H1 (cell line): ENCODE measurements at regions not wholly inside any gene's neighbourhood (a gene's known extent, or its start where the extent isn't known, plus 50 kb on each side); places are given as distances from the start of the nearest gene placed in this dataset.

Source experiments
- CTCF ChIA-PET: fragments of 300-600 bp; sonication (Branson Sonifier 250); formaldehyde crosslinking; loops from one replicate; lab custom pipeline; 2021; ENCODE audit not compliant: partially characterized antibody; lab: Charles Lee
- POLR2A ChIA-PET: fragments of 300-600 bp; sonication (Branson Sonifier 250); formaldehyde crosslinking; loops from one replicate; lab custom pipeline; 2021; ENCODE audit warnings: inconsistent platforms; ENCODE audit not compliant: partially characterized antibody; lab: Charles Lee
- DNase-seq, 2 experiments: peaks; one replicate each; pipeline versions ENCODE4 v3.0.0 to v3.0.0-alpha.2; 2010 to 2022; ENCODE audit warnings: low spot score in 2 of 2, low read depth in 1 of 2, mixed read lengths in 1 of 2
- FAIRE-seq: peaks from 2 replicates; lab custom pipeline; 2011; peaks lifted over from hg19 to GRCh38; lab: Jason Lieb, UNC
- H2AFZ ChIP-seq: 2 replicates; pipeline ENCODE4 v1.8.1; 2012; ENCODE audit warnings: low read length, inconsistent platforms
- H2AK5ac ChIP-seq: 2 replicates; pipeline ENCODE4 v1.6.1; 2013; ENCODE audit warnings: low read depth, low read length
- H2BK120ac ChIP-seq: replicated peaks from 2 replicates; pipeline ENCODE3; 2013; ENCODE audit warnings: low read depth, low read length, inconsistent platforms
- H2BK12ac ChIP-seq: 2 replicates; pipeline ENCODE4 v1.6.1; 2013; ENCODE audit warnings: low read depth, low read length
- H2BK15ac ChIP-seq: 2 replicates; pipeline ENCODE4 v1.6.1; 2013; ENCODE audit warnings: low read length
- H2BK20ac ChIP-seq: 2 replicates; pipeline ENCODE4 v1.6.1; 2013; ENCODE audit warnings: low read length
- H2BK5ac ChIP-seq: 2 replicates; pipeline ENCODE4 v1.6.1; 2013; ENCODE audit warnings: low read depth, low read length
- H3K14ac ChIP-seq: 2 replicates; pipeline ENCODE4 v1.6.1; 2013; ENCODE audit warnings: inconsistent platforms; ENCODE audit not compliant: insufficient read length
- H3K18ac ChIP-seq: 2 replicates; pipeline ENCODE4 v1.6.1; 2013; ENCODE audit warnings: low read length; ENCODE audit errors: extremely low read depth
- H3K23ac ChIP-seq: 2 replicates; pipeline ENCODE4 v1.6.1; 2013; ENCODE audit warnings: inconsistent platforms; ENCODE audit not compliant: insufficient read length
- H3K23me2 ChIP-seq: 2 replicates; pipeline ENCODE4 v1.6.1; 2013; ENCODE audit warnings: low read depth, low read length
- H3K27ac ChIP-seq: 2 replicates; pipeline ENCODE4 v1.6.1; 2011; ENCODE audit warnings: low read depth, low read length, inconsistent platforms
- H3K27me3 ChIP-seq, 4 experiments: replicated peaks in 1 of 4; 1 replicate in 1 of 4; 2 replicates in 3 of 4; pipeline versions ENCODE4 v1.6.1 to v1.8.1; 2011 to 2013; ENCODE audit warnings: low read length in 3 of 4, mild to moderate bottlenecking in 3 of 4, inconsistent platforms in 2 of 4, mixed read lengths in 2 of 4, moderate library complexity in 1 of 4; ENCODE audit not compliant: control insufficient read depth in 3 of 4, insufficient read depth in 3 of 4; ENCODE audit errors: extremely low read depth in 1 of 4
- H3K36me3 ChIP-seq, 4 experiments: 2 replicates each; pipeline versions ENCODE4 v1.6.1 to v1.8.1; 2011 to 2013; ENCODE audit warnings: mild to moderate bottlenecking in 4 of 4, low read length in 3 of 4, moderate library complexity in 2 of 4, control low read depth in 1 of 4, inconsistent platforms in 1 of 4; ENCODE audit not compliant: insufficient read depth in 4 of 4, control insufficient read depth in 2 of 4
- H3K4ac ChIP-seq: replicated peaks from 2 replicates; pipeline ENCODE3; 2013; ENCODE audit warnings: low read length, low read depth, mixed read lengths, inconsistent platforms; ENCODE audit not compliant: insufficient read length
- H3K4me1 ChIP-seq, 4 experiments: replicated peaks in 1 of 4; 1 replicate in 1 of 4; 2 replicates in 3 of 4; pipeline versions ENCODE4 v1.6.1 to v1.8.1; 2011 to 2013; ENCODE audit warnings: low read length in 3 of 4, inconsistent platforms in 2 of 4, mixed read lengths in 1 of 4; ENCODE audit not compliant: insufficient read depth in 4 of 4, control insufficient read depth in 3 of 4
- H3K4me2 ChIP-seq, 2 experiments: 2 replicates each; pipeline versions ENCODE4 v1.6.1 to v1.8.1; 2011 to 2013; ENCODE audit warnings: low read depth in 2 of 2, low read length in 2 of 2, control low read depth in 1 of 2, inconsistent platforms in 1 of 2, mild to moderate bottlenecking in 1 of 2; ENCODE audit not compliant: insufficient read depth in 1 of 2
- H3K4me3 ChIP-seq, 4 experiments: fragments of 200-600, 300-600 bp in 1 of 4; sonication (generic), shearing (Covaris generic), sonication (Bioruptor Twin) in 1 of 4; 2 replicates each; pipeline versions ENCODE4 v1.5.1 to v1.8.1; 2011 to 2016; ENCODE audit warnings: low read length in 4 of 4, low read depth in 3 of 4, control low read depth in 2 of 4, inconsistent platforms in 2 of 4, mild to moderate bottlenecking in 2 of 4, mixed read lengths in 1 of 4, moderate library complexity in 1 of 4; ENCODE audit not compliant: insufficient read depth in 2 of 4; ENCODE audit errors: extremely low read depth in 1 of 4
- H3K56ac ChIP-seq: replicated peaks from 2 replicates; pipeline ENCODE3; 2013; ENCODE audit warnings: low read depth, mild to moderate bottlenecking, mixed read lengths, low read length, inconsistent platforms; ENCODE audit not compliant: insufficient read length
- H3K79me1 ChIP-seq: 2 replicates; pipeline ENCODE4 v1.6.1; 2013; ENCODE audit warnings: low read depth, low read length, control low read depth
- H3K79me2 ChIP-seq, 2 experiments: 2 replicates each; pipeline versions ENCODE4 v1.6.1 to v1.8.1; 2012 to 2013; ENCODE audit warnings: low read length in 2 of 2, mild to moderate bottlenecking in 2 of 2, inconsistent platforms in 1 of 2; ENCODE audit not compliant: insufficient read depth in 2 of 2, control insufficient read depth in 1 of 2
- H3K9ac ChIP-seq, 4 experiments: replicated peaks in 1 of 4; 1 replicate in 1 of 4; 2 replicates in 3 of 4; pipeline versions ENCODE4 v1.6.1 to v1.8.1; 2011 to 2013; ENCODE audit warnings: low read depth in 3 of 4, low read length in 3 of 4, control low read depth in 2 of 4, mild to moderate bottlenecking in 2 of 4, moderate library complexity in 2 of 4, inconsistent platforms in 1 of 4; ENCODE audit errors: extremely low read depth in 1 of 4
- H3K9me3 ChIP-seq, 2 experiments: 2 replicates each; pipeline versions ENCODE4 v1.6.1 to v1.8.1; 2012 to 2013; ENCODE audit warnings: mild to moderate bottlenecking in 2 of 2, moderate library complexity in 2 of 2, control low read depth in 1 of 2, inconsistent platforms in 1 of 2, low read depth in 1 of 2, low read length in 1 of 2, mixed read lengths in 1 of 2; ENCODE audit not compliant: insufficient read depth in 2 of 2
- H4K20me1 ChIP-seq, 2 experiments: replicated peaks in 1 of 2; 2 replicates each; pipeline versions ENCODE3 to v1.8.1; 2011 to 2013; ENCODE audit warnings: inconsistent platforms in 2 of 2, low read length in 2 of 2, mild to moderate bottlenecking in 1 of 2; ENCODE audit not compliant: insufficient read depth in 2 of 2, control insufficient read depth in 1 of 2
- H4K5ac ChIP-seq: 2 replicates; pipeline ENCODE4 v1.6.1; 2013; ENCODE audit warnings: low read length, low read depth, mixed read lengths, inconsistent platforms; ENCODE audit not compliant: insufficient read length
- H4K8ac ChIP-seq: 2 replicates; pipeline ENCODE4 v1.8.0; 2013; ENCODE audit warnings: mild to moderate bottlenecking, moderate library complexity, low read length, inconsistent platforms; ENCODE audit not compliant: insufficient read depth; ENCODE audit errors: extremely low read depth
- H4K91ac ChIP-seq: replicated peaks from 2 replicates; pipeline ENCODE3; 2013; ENCODE audit warnings: low read length, mixed read lengths, inconsistent platforms; ENCODE audit not compliant: insufficient read length
- CBX5 ChIP-seq: fragments of 300-800, 300-1000 bp; sonication (generic); IDR thresholded peaks from 2 replicates; pipeline ENCODE4 v1.7.1; 2016; ENCODE audit warnings: antibody characterized with exemption, low read length, low read depth
- CEBPB ChIP-seq: IDR thresholded peaks from 2 replicates; pipeline ENCODE4 v1.6.1; 2012; ENCODE audit warnings: low read depth, low read length
- GTF2F1 ChIP-seq: IDR thresholded peaks from 2 replicates; pipeline ENCODE4 v1.6.1; 2012; ENCODE audit warnings: low read depth, low read length, improper control_type of control experiment, borderline replicate concordance
- KDM5A ChIP-seq: fragments of 200-600 bp; IDR thresholded peaks from 2 replicates; pipeline ENCODE4 v1.7.1; 2012; ENCODE audit warnings: mild to moderate bottlenecking, low read length, inconsistent platforms, mixed read lengths
- RFX5 ChIP-seq: IDR thresholded peaks from 2 replicates; pipeline ENCODE4 v1.6.1; 2011; ENCODE audit warnings: low read depth, low read length, improper control_type of control experiment, borderline replicate concordance
- RXRA ChIP-seq: IDR thresholded peaks from 2 replicates; pipeline ENCODE4 v1.6.1; 2011; ENCODE audit warnings: low read depth, mild to moderate bottlenecking, low read length, moderate library complexity; ENCODE audit not compliant: insufficient read depth
- SAP30 ChIP-seq: fragments of 300-600 bp; sonication (generic); IDR thresholded peaks from 2 replicates; pipeline ENCODE4 v1.7.1; 2012; ENCODE audit warnings: low read length, moderate library complexity, mild to moderate bottlenecking, inconsistent platforms; ENCODE audit not compliant: insufficient read depth, insufficient replicate concordance
- SP2 ChIP-seq: IDR thresholded peaks from 2 replicates; pipeline ENCODE4 v1.6.1; 2012; ENCODE audit warnings: mild to moderate bottlenecking, low read length, inconsistent platforms
- TCF12 ChIP-seq: IDR thresholded peaks from 2 replicates; pipeline ENCODE4 v1.6.1; 2011; ENCODE audit warnings: low read depth, mild to moderate bottlenecking, low read length
- YY1 ChIP-seq: IDR thresholded peaks from 2 replicates; pipeline ENCODE4 v1.6.1; 2011; ENCODE audit warnings: low read depth, mild to moderate bottlenecking, low read length
- ZNF274 ChIP-seq: IDR thresholded peaks from 2 replicates; pipeline ENCODE4 v1.7.0; 2012; ENCODE audit warnings: low read length, borderline replicate concordance; ENCODE audit errors: extremely low read depth
- WGBS, 2 experiments: shearing (Covaris generic) in 1 of 2; methylation state at CpG; one replicate each; pipeline versions ENCODE4 v1.1.6 to v1.1.7; 2013 to 2015; ENCODE audit warnings: low lambda C conversion rate in 2 of 2, mixed read lengths in 2 of 2, inconsistent platforms in 1 of 2, low coverage in 1 of 2, missing lambda C conversion rate in 1 of 2; ENCODE audit not compliant: insufficient replicate concordance in 2 of 2, insufficient coverage in 1 of 2, insufficient read length in 1 of 2; ENCODE audit errors: extremely low coverage in 1 of 2, missing lambda C conversion rate in 1 of 2; 5-methylcytosine and 5-hydroxymethylcytosine counted together

DNA sequence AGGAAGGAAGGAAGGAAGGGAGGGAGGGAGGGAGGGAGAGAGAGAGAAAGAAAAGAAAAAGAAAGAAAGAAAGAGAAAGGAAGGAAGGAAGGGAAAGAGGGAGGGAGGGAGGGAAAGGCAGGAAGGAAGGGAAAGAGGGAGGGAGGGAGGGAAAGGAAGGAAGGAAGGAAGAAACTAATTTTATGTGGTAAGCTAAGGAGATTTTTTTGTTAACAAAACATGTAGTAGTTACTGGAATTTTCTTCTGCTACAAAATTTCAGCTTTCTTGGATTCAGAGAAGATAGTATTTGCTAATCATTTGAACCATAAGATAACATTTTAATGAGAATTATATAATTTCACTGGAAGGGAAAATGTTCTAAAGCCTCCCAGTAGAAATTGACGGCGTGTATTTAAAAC is 437.8 kb upstream of the DCN start:
- Histone ChIP-seq H3K9me3 (peaks cover 0 to under 1% of the 10 kb centered on the region in 2 experiments; a peak in 1 of 4 replicates), H2BK20ac (no peak overlapping the region), H4K5ac (no peak overlapping the region), H2BK12ac (no peak overlapping the region), H3K18ac (no peak overlapping the region), H3K79me1 (no peaks in the 10 kb centered on the region), H3K9ac (no peak overlapping the region), H4K8ac (no peak overlapping the region), H3K27me3 (no peaks in the 10 kb centered on the region), H2BK5ac (no peak overlapping the region), H2AK5ac (no peak overlapping the region), H3K23ac (no peak overlapping the region), H2BK120ac (no peak overlapping the region), H3K79me2 (no peaks in the 10 kb centered on the region), H3K4me2 (no peak overlapping the region), H3K14ac (no peak overlapping the region), H4K20me1 (no peaks in the 10 kb centered on the region), H3K4ac (no peak overlapping the region), H3K23me2 (no peaks in the 10 kb centered on the region; the same call in 1 of the 2 replicates), H3K4me1 (no peaks in the 10 kb centered on the region), H3K27ac (no peak overlapping the region), H2AFZ (no peak overlapping the region), H4K91ac (no peak overlapping the region), H3K56ac (no peak overlapping the region), H2BK15ac (no peak overlapping the region), H3K4me3 (no peak overlapping the region), H3K36me3 (no peaks in the 10 kb centered on the region)
- DNase-seq (no peak), FAIRE-seq (no peak)
- TF ChIP-seq ZNF274: no peak
- no peak for TF ChIP-seq GTF2F1
- TF ChIP-seq SP2: no peak
- no peak for TF ChIP-seq RXRA
- TF ChIP-seq YY1: no peak
- TF ChIP-seq TCF12: no peak
- no peak for TF ChIP-seq RFX5
- TF ChIP-seq CEBPB: no peak
- TF ChIP-seq SAP30: no peak
- no peak for TF ChIP-seq KDM5A
- TF ChIP-seq CBX5: no peak
- ChIA-PET CTCF (interaction anchor here (1.0 to 1.6 kb wide), 2 partner anchors 16 to 43 kb away, joined by 3 read pairs; no protein-coding TSS in a partner anchor), POLR2A (no interaction called here)
- WGBS, 2 experiments: 100% methylated on average over 2 of the region's 2 CpGs; no CpG with 5 or more reads in 1 of the 2 experiments
